ENCODE measurements at regions not wholly inside any gene's neighbourhood (a gene's known extent, or its start where the extent isn't known, plus 50 kb on each side); places are given as distances from the start of the nearest gene placed in this dataset.

- no peak overlapping the region for H3K9ac ChIP-seq
- H3K27me3 ChIP-seq (ENCODE audit: insufficient read depth, low read depth) = no peaks in the 10 kb centered on the region
- no peaks in the 10 kb centered on the region for H3K4me1 ChIP-seq (ENCODE audit: low read depth, poor library complexity, severe bottlenecking)
- no peak overlapping the region for H2AFZ ChIP-seq (ENCODE audit: low read depth)
- TF ChIP-seq CTCF (conservative IDR thresholded peaks at IDR 0.05; ENCODE audit: low read depth, low read length) = no peak
- no peak overlapping the region for H3K4me3 ChIP-seq (IDR thresholded peaks at IDR 0.05; ENCODE audit: insufficient read depth, low read depth, low read length)
- H4K20me1 ChIP-seq (ENCODE audit: insufficient read depth) = no peaks in the 10 kb centered on the region
- H3K4me2 ChIP-seq = no peak overlapping the region
- H3K79me2 ChIP-seq (ENCODE audit: insufficient read depth, low read depth) = no peaks in the 10 kb centered on the region
- no peak overlapping the region for H3K27ac ChIP-seq
- H3K36me3 ChIP-seq (ENCODE audit: insufficient read depth) = no peaks in the 10 kb centered on the region
Measured at GRCh38 chr14:54230645-54231044, 166.2 kb upstream of the CDKN3 start.

- H3K4me1 ChIP-seq (ENCODE audit: low read depth, poor library complexity, severe bottlenecking) = no peaks in the 10 kb centered on the region
Measured at GRCh38 chr14:54232735-54233134, 164.1 kb upstream of the CDKN3 start.

GRCh38 chr14:54241517-54241916, 155.3 kb upstream of the CDKN3 start:
- Histone ChIP-seq H3K4me2 (no peak overlapping the region), H3K27me3 (ENCODE audit: insufficient read depth, low read depth) (no peaks in the 10 kb centered on the region), H2AFZ (ENCODE audit: low read depth) (no peak overlapping the region), H3K4me3 (IDR thresholded peaks at IDR 0.05; ENCODE audit: insufficient read depth, low read depth, low read length) (no peak overlapping the region), H3K27ac (no peak overlapping the region), H3K79me2 (ENCODE audit: insufficient read depth, low read depth) (no peaks in the 10 kb centered on the region), H3K36me3 (ENCODE audit: insufficient read depth) (no peaks in the 10 kb centered on the region), H4K20me1 (ENCODE audit: insufficient read depth) (no peaks in the 10 kb centered on the region), H3K9ac (no peak overlapping the region), H3K4me1 (ENCODE audit: low read depth, poor library complexity, severe bottlenecking) (no peaks in the 10 kb centered on the region)
- TF ChIP-seq CTCF (conservative IDR thresholded peaks at IDR 0.05; ENCODE audit: low read depth, low read length) = no peak

More at GRCh38 chr14:54232735-54233134, 164.1 kb upstream of the CDKN3 start:
- TF ChIP-seq CTCF (conservative IDR thresholded peaks at IDR 0.05; ENCODE audit: low read depth, low read length) = no peak
- no peaks in the 10 kb centered on the region for H3K36me3 ChIP-seq (ENCODE audit: insufficient read depth)
- no peak overlapping the region for H2AFZ ChIP-seq (ENCODE audit: low read depth)
- no peaks in the 10 kb centered on the region for H3K27me3 ChIP-seq (ENCODE audit: insufficient read depth, low read depth)
- no peaks in the 10 kb centered on the region for H3K79me2 ChIP-seq (ENCODE audit: insufficient read depth, low read depth)
- no peak overlapping the region for H3K4me3 ChIP-seq (IDR thresholded peaks at IDR 0.05; ENCODE audit: insufficient read depth, low read depth, low read length)
- no peak overlapping the region for H3K9ac ChIP-seq
- no peak overlapping the region for H3K4me2 ChIP-seq
- no peak overlapping the region for H3K27ac ChIP-seq
- no peaks in the 10 kb centered on the region for H4K20me1 ChIP-seq (ENCODE audit: insufficient read depth)

- no peak overlapping the region for H3K4me3 ChIP-seq (IDR thresholded peaks at IDR 0.05; ENCODE audit: insufficient read depth, low read depth, low read length)
- no peak overlapping the region for H3K27ac ChIP-seq
- H3K4me1 ChIP-seq (ENCODE audit: low read depth, poor library complexity, severe bottlenecking) = no peaks in the 10 kb centered on the region
- no peaks in the 10 kb centered on the region for H3K79me2 ChIP-seq (ENCODE audit: insufficient read depth, low read depth)
- H3K4me2 ChIP-seq = no peak overlapping the region
- no peaks in the 10 kb centered on the region for H3K36me3 ChIP-seq (ENCODE audit: insufficient read depth)
- no peak overlapping the region for H2AFZ ChIP-seq (ENCODE audit: low read depth)
- H4K20me1 ChIP-seq (ENCODE audit: insufficient read depth) = no peaks in the 10 kb centered on the region
- TF ChIP-seq CTCF (conservative IDR thresholded peaks at IDR 0.05; ENCODE audit: low read depth, low read length) = no peak
- no peaks in the 10 kb centered on the region for H3K27me3 ChIP-seq (ENCODE audit: insufficient read depth, low read depth)
- H3K9ac ChIP-seq = no peak overlapping the region
Measured at GRCh38 chr14:54251356-54251755, 145.5 kb upstream of the CDKN3 start.

Measured in KMS-11 (cell line).